AG09309 (cell line): ENCODE measurements at regions not wholly inside any gene's neighbourhood (a gene's known extent, or its start where the extent isn't known, plus 50 kb on each side); places are given as distances from the start of the nearest gene placed in this dataset.
A peak's percentile ranks its signal among the peaks of the same experiment; 100 is the strongest.

ENCODE experiments used
- DNase-seq: peaks from one replicate; pipeline ENCODE4 v3.0.0-alpha.2; 2010; ENCODE audit warnings: low read depth
- H3K4me3 ChIP-seq: 2 replicates; pipeline ENCODE4 v1.5.1; 2011; ENCODE audit warnings: mild to moderate bottlenecking, low read depth, low read length, moderate library complexity; ENCODE audit not compliant: control insufficient read depth
- TF ChIP-seq, protein P1 (sequence below): IDR thresholded peaks from 2 replicates; pipeline ENCODE4 v1.5.1; 2011; ENCODE audit warnings: mild to moderate bottlenecking, low read depth, low read length, inconsistent platforms; ENCODE audit not compliant: insufficient read depth, control insufficient read depth; ENCODE audit errors: missing control alignments

DNA sequence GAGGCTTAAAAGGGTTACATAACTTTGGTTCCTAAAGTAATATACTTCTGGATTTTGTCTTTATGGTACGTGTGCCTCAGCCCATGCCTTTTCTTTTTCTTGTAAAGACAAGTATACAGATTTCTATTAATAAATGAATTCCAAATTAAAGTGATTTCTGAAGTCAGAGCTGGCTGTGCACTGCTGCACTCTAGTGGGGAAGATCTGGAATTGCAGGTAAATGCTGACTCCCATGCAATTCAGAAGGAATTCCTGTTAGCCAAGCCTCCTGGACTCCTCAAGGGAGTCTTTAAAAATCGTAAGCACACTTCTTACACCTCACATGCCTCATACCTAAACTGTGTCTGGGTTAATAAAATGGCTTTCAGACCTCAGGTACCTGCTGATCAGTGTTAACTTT is 118.4 kb upstream of the SLC7A1 start:
- no peak overlapping the region for H3K4me3 ChIP-seq
- no peak for DNase-seq
- TF ChIP-seq, protein P1, sequence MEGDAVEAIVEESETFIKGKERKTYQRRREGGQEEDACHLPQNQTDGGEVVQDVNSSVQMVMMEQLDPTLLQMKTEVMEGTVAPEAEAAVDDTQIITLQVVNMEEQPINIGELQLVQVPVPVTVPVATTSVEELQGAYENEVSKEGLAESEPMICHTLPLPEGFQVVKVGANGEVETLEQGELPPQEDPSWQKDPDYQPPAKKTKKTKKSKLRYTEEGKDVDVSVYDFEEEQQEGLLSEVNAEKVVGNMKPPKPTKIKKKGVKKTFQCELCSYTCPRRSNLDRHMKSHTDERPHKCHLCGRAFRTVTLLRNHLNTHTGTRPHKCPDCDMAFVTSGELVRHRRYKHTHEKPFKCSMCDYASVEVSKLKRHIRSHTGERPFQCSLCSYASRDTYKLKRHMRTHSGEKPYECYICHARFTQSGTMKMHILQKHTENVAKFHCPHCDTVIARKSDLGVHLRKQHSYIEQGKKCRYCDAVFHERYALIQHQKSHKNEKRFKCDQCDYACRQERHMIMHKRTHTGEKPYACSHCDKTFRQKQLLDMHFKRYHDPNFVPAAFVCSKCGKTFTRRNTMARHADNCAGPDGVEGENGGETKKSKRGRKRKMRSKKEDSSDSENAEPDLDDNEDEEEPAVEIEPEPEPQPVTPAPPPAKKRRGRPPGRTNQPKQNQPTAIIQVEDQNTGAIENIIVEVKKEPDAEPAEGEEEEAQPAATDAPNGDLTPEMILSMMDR, result peak; percentile 53

DNA sequence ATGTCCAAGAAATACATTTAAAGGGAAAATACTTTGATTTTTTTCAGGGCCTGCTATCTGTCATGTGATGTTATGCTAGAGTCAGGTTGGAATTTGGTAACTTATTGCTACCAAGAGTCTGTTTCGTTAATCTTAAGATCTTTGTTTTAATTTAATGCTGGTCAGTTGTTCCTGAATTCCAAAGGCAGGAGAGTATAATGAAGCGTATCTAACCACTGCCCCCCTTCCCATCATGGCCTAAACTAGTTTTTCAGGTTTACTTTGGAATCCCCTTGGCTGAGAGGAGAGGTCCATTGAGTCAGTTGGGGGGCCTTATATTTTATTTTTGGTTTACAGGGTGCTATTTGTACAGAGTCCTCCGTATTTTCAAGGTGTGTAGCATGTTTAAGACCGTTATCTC is 116.3 kb upstream of the SLC7A1 start:
- no peak for DNase-seq
- H3K4me3 ChIP-seq, result no peak overlapping the region
- TF ChIP-seq, protein P1, result no peak

DNA sequence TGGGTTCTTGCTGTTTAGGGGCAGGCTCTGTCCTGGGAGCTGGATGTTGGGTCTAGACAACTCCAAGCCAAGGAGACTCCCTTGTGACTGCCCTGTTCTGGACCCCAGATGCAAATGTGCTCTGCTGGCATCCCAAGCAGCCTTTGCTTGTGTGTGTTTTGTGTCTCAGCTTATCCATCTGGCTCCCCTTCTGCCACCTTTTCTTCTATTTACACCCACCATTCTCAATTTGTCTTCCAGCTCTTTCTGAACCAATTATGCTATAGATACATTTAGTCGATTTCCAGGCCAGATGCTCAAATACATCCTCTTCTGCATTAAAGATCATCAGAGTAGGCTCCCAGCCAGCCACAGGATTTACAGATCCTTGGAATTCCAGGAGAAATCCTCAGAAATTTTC is 115.0 kb upstream of the SLC7A1 start:
- TF ChIP-seq, protein P1, result no peak
- DNase-seq, result no peak
- no peak overlapping the region for H3K4me3 ChIP-seq

DNA sequence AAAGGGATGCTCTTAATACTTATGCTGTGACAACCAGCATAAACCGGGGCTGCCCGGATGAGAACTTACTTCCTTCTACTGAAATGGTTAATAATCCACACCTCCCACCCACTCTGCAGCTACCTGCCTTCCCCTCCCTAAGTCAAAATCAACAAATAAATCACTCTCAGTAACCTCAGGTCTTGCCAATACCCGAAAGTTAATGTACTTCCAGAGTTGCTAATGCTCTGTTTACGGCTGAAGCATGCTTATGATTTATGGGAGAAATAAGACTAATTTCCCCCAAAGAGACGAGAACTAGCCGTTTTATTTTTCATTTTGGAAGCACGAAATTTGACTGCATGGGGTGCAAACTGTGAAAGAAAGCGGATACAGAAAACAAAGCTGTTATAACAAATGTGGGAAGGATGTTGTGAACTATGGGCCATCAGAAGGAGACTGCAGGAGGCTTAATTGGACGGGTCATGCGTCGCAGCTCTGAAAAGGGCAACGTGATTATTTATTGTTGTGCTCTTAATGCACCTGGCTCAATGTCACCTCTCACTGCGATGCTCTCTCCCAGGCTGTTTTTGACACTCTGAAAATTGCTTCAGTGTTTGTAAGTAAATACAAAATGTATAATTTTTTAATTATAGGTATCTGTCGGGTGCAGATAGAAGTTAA is 114.0 kb upstream of the SLC7A1 start:
- TF ChIP-seq, protein P1, result no peak
- no peak for DNase-seq
- no peak overlapping the region for H3K4me3 ChIP-seq

DNA sequence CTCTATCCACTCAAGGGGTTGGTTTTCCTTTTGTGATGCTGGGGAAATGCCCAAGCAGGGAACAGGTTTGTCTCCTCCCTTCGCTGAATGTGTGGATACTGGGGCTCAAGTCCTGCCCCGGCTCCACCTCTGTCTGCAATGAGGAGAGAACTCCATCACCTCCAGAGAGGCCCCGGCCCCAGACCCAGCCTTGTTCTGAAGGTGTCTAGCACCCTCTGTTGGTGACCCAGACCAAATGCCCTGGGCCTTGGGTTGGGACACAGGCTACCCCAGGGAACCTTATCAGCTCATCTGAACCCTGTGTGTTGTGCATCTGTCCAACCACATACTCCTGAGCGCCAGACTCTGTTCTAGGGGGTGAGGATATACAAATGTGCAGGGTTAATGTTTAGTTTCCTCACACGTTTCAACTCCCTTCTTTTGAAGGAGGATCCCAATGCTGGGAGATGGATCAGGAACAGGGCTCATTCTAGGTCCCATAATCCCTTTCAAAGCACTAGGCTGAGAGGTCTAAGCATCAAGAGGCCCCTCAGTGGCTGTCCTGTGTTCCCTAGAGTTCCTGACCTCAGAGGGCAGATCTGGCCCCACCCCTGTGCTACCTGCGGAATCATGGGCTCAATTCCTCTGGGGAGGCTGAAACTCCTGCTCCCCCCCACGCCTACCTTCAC is 112.5 kb upstream of the SLC7A1 start:
- peak; percentile 10 for DNase-seq
- TF ChIP-seq, protein P1, result peak; percentile 92
- H3K4me3 ChIP-seq, result no peak overlapping the region

DNA sequence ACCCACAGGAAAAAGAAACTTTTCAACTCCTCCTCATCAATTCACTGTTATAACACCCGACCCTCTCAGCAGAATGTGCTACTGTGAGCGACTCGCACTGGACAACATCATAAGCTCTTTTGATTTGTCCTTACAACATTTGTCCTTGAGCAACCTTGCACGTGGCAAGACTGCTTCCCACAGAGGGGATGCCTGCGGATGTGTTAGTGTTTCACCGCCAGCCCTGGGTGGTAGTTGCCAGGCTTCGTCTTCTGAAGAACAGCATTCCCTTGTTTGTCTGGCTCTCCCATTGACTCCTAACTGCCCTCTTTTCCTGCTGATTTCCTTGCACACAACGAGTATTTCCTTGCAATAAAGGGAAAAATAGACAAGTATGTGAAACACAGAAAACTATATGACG is 111.4 kb upstream of the SLC7A1 start:
- H3K4me3 ChIP-seq, result no peak overlapping the region
- no peak for DNase-seq
- TF ChIP-seq, protein P1, result no peak
